ENCODE measurements at regions not wholly inside any gene's neighbourhood (a gene's known extent, or its start where the extent isn't known, plus 50 kb on each side); places are given as distances from the start of the nearest gene placed in this dataset.
"Not testable (repeated sequence)": the region's sequence is repeated elsewhere in the genome, so short reads cannot be mapped to it uniquely, and the experiment has no call there.

DNA sequence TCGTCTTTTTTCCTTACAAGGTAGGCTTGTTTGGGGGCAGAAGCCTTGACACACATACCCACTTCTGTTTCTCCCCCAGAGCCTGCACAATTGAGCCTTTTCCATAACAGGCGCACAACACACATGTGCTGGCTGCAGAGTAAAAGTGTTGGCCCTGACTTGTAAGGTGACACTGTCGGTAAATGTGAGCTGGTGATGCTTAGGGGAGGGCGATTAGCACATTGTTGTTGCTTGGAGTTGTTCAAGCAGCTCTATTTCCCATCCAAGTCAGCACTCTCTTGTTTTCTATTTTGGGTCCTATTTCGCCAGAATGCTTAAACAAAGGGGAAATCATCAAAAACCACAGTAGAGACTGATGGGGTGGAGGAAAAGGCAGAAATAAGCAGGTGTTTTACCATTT, 51.9 kb upstream of the PTPRJ start:
- DNase-seq = no peak

DNA sequence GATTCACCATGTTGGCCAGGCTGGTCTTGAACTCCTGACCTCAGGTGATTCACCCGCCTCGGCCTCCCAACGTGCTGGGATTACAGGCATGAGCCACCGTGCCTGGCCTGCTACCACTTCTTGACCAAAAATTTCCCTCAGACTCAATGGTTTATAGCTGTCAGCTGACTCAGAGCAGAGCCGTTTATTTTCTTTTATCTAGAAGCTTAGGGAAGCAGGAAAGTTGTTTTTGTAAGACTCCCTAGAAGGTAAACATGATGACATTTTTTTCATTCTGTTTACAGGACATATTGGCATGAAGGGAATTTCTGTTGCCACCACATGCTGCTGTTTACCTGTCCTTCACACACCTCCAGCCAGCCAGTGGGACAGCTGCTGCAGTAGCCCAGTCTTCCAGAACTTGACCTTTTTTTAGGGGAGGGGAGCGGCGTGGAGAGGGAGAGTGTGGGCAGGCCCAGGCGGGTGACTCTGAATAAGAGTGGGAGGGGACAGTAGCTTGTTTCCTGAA, 56.1 kb upstream of the PTPRJ start:
- no peak for DNase-seq

DNA sequence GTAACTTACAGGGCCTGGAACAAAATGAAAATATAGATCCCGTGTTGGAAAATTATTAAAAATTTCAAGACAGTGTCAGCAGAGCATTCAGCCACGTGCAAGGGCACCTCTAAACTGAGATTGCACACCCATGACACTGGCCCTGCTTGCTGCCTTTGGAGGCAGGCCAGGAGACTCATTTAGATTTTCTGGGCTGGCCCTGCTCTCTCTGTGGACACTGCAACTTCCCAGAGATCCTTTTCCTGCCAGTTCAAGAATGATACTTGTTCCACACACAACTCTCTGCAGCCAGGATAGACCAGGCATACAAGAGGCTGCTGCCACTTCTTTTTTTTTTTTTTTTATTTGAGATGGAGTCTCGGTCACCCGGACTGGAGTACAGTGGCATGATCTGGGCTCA, 56.7 kb upstream of the PTPRJ start:
- no peak for DNase-seq

- DNase-seq = not testable (repeated sequence)
Observed at GRCh38 chr11:47921080-47921555, 59.2 kb upstream of the PTPRJ start.

GRCh38 chr11:47918882-47919495, 61.4 kb upstream of the PTPRJ start:
- no peak for DNase-seq

DNA sequence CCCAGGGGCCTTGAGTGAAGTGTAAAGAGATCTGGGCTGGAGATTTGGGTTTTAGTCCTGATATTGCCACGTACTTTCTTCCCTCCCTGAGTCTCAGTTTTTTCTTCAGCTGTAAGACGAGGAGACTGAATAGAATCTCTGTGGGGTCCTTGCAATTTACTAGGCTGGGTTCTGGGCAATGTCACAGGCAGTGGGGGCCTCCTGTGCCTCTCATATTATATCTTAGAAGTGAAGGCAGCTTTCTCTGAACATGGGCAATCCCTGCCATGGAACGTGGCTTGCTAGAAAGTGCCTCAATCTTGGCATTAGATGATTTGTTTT, 62.0 kb upstream of the PTPRJ start:
- DNase-seq = no peak

- peak; percentile 95 for DNase-seq
Observed at GRCh38 chr11:47917599-47918369, 62.6 kb upstream of the PTPRJ start.

- no peak for DNase-seq
Observed at GRCh38 chr11:47916361-47916841, 64.0 kb upstream of the PTPRJ start.

DNA sequence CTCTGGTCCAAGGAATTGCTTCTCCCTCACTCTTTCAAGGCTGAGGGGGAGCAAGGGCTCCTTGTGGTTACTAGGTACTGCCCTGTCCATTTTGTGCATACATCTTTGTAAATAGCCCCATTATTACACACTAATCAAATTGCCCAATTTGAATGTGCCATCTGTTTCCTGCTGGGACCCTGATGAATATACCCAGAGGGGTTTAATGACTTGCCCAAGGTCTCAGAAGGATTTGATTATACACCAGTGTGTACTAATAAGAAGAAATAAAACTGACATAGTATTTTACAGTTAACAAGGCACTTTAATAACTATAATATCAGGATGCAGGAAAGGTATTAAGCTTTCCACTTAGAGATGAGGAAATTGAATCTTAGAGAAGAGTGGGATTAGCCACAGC, 64.6 kb upstream of the PTPRJ start:
- DNase-seq = no peak

DNA sequence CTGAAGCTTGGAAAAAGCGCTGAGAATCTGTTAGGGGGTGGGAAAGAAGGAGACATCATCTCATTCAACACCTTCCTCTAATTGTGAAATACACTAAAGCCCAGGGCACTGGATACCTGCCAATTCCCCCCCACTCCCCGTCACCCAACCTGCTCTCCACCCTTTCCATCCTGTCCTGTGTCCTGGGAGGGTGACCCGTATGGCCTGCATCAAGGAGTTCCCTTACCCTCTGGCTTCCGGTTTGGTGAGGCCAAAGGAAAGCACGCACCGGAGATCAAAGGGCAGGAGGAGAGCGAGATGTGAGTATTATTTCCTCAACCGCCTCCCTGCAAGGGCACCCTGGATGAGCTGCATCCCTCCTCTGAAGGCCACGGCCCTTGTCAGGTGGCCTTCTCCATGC, 65.0 kb upstream of the PTPRJ start:
- no peak for DNase-seq

DNA sequence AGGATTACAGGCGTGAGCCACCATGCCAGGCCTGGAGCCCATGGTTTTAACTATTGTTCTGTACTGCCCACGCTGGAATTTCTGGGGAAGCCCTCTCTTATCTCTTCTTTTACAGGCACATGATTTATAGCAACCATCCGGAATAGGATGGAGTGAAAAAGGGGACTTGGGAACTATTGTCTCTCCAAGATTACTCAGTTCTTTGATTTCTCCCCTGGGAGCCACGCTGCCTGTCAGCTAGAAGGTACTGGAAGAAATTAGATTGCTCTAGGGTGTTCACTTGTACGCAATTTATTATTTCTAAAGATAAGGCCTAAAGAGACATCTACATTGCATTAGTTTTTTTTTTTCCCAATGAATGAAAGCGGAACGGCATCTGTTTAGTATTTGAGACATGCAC, 65.6 kb upstream of the PTPRJ start:
- DNase-seq = no peak

- DNase-seq = no peak
Observed at GRCh38 chr11:47913529-47914244, 65.5 kb upstream of the NUP160 start.

GRCh38 chr11:47912843-47913437, 64.8 kb upstream of the NUP160 start:
- DNase-seq = no peak

DNA sequence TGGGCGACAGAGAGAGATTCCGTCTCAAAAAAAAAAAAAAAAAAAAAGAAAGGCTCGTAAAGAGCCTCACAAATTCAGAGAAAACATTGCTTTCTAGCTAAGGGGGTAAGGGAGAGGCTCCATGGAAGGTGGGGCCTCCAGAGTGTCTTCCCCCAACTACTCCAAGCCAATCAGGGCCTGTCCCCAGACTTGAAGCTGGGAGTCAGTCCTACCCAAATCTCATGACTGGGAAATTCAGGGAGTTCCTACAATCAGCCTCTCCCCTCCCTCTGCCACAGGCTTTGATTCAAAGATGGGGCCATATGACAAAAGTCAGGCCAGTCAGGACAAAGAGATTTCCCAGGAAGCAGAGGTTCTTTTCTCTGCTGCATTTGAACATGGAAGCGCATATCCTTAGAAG, 63.0 kb upstream of the NUP160 start:
- no peak for DNase-seq

DNA sequence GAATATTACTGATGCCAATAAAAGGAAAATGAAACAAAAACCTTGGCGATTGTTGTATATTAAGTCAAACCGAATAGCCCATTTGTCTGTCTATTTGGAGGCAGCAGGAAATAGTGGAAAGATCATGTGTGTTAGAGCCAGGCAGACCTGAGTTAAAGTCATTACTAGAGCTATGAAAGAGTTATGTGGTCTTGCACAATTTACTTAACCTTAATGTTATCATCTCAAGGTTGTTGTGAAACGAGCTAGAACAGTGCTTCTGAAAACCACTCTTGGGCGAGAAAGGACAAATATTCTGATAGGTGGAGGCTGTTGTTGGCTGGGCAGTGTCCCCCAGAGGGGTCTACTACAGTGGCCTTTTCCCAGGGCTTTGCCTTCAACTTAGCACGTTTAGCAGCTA, 60.0 kb upstream of the NUP160 start:
- DNase-seq = no peak

- DNase-seq = no peak
Observed at GRCh38 chr11:47907499-47907898, 59.3 kb upstream of the NUP160 start.

- no peak for DNase-seq
Observed at GRCh38 chr11:47906066-47906465, 57.9 kb upstream of the NUP160 start.

DNA sequence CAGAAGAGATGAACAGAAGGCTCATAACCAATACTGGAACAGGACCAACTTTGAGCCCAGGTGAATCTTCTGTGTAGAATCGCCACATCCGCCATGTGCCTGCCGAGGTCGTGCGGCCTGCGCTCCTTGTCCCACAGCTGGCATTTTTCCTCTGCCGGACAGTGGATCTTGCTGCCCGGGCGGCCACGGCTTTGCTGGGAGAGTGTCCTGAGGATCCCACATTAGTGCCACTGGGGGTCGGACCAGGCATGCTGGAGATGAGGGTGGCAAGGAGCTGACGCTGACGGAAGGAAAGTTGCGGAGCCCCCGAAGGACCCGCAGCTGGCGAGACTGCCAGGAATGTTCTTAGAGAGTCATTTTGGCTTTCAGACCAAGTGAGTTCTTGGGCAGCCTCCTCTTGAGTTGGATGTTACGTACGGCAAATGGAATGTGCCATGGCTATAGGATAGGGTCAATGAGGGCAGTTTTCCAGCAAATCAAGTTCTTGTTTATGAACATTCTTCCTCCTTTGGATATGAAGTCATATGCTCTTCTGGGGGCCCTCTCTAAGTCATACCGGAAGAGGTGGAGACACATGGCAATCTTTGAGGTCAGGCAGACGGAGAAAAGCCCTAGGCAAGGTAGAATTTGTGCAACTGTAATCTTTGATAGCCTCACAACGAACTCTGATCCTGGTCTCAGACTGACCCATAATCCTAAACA, 57.4 kb upstream of the NUP160 start:
- no peak for DNase-seq

GRCh38 chr11:47904808-47905207, 56.7 kb upstream of the NUP160 start:
- DNase-seq = no peak

GRCh38 chr11:47904048-47904447, 55.9 kb upstream of the NUP160 start:
- DNase-seq = no peak

DNA sequence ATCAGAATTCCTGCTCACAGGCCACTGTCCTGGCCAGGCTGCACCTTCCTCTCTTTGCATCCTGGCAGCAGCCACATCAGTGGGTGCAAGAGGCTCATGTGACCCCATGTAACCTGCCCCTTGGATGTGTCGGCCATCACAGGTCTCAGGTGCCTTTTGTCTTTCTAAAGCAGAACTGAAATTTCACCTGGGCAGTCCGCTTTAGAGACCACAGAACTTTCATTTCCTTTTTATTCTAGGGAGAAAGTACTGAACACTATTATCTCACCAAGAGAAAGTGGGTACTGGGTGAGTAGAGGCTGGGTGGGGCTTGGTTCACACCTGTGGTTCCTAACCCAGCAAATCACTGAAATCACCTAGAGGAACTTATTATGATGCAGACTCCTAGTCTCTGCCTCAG, 51.7 kb upstream of the NUP160 start:
- DNase-seq = no peak
